Fibroblast of mammary gland (primary cell): ENCODE measurements at regions not wholly inside any gene's neighbourhood (a gene's known extent, or its start where the extent isn't known, plus 50 kb on each side); places are given as distances from the start of the nearest gene placed in this dataset.

Experiments
- DNase-seq: peaks from one replicate; pipeline ENCODE4 v3.0.0-alpha.2; 2010; ENCODE audit warnings: low read depth
- H3K4me3 ChIP-seq: 2 replicates; pipeline ENCODE4 v1.5.1; 2011; ENCODE audit warnings: low read depth, mild to moderate bottlenecking, low read length, moderate library complexity; ENCODE audit not compliant: control insufficient read depth
- TF ChIP-seq, protein P1 (sequence below): conservative IDR thresholded peaks from 2 replicates; pipeline ENCODE4 v1.5.1; 2011; ENCODE audit warnings: low read depth, low read length, inconsistent platforms; ENCODE audit not compliant: control insufficient read depth, insufficient read depth

GRCh38 chr18:61738488-61738887 is 154.3 kb downstream of the RNF152 start:
- H3K4me3 ChIP-seq: no peak overlapping the region
- DNase-seq: peak; percentile 65
- TF ChIP-seq, protein P1, sequence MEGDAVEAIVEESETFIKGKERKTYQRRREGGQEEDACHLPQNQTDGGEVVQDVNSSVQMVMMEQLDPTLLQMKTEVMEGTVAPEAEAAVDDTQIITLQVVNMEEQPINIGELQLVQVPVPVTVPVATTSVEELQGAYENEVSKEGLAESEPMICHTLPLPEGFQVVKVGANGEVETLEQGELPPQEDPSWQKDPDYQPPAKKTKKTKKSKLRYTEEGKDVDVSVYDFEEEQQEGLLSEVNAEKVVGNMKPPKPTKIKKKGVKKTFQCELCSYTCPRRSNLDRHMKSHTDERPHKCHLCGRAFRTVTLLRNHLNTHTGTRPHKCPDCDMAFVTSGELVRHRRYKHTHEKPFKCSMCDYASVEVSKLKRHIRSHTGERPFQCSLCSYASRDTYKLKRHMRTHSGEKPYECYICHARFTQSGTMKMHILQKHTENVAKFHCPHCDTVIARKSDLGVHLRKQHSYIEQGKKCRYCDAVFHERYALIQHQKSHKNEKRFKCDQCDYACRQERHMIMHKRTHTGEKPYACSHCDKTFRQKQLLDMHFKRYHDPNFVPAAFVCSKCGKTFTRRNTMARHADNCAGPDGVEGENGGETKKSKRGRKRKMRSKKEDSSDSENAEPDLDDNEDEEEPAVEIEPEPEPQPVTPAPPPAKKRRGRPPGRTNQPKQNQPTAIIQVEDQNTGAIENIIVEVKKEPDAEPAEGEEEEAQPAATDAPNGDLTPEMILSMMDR: no peak

DNA sequence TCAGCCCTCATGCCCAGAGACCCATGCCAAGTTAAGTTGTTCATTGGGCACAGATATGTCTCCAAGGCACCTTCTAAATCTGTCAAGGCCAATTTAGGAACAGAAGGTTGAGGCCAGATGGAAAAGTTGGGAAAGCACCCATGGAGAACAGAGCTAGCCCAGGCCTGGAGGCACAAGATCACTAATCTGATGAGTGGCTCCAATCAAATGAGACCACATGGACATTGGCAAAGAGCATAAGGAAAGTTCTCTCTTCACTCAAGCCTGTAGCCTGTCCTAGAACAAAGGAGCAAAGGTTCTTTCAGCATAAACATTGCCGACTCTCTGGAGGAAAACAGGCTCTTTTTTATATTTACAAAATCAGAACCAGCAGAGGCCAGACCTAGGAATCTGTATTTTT is 154.8 kb downstream of the RNF152 start:
- peak; percentile 41 for DNase-seq
- TF ChIP-seq, protein P1: no peak
- no peak overlapping the region for H3K4me3 ChIP-seq

DNA sequence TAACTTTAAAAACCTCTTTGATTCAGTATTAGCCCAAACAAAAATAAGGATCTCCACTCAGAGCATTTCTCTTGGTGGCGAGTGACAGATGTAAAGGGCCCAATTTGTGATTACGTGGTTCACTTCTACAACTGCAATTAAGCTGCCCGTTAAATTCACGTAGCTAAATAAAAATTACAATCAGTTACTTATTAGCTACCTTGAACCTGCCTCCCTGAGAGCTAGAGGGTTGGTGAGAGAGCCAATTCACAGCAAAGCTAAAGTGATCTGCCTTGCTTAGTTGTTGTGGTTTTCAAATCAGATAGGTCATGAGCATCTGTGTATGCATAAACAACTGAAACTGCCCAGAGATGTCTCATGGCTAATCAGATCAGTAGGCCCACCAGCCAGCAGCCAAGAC is 156.7 kb downstream of the RNF152 start:
- no peak for DNase-seq
- TF ChIP-seq, protein P1: no peak
- H3K4me3 ChIP-seq: no peak overlapping the region

GRCh38 chr18:61735564-61736102 is 157.2 kb downstream of the RNF152 start:
- no peak for DNase-seq
- H3K4me3 ChIP-seq: no peak overlapping the region
- TF ChIP-seq, protein P1: no peak

DNA sequence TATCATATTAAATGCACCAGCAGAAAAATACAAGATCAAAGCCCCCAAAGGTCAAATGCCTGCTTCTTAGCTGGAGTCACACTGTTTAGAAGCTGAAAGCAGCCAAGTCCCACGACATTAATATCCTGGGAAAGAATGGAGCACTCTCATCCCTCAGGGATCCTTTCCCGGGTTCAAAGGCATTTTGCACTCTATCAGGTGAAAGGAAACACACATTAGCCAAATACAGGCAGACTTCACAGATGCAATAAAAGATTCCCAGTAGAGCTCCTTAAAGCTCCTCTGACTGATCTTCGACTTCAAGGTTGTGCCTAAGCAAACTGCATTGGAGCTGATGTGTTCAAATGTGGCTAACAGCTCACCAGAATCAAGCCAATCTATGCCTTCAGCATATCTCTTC is 158.4 kb downstream of the RNF152 start:
- TF ChIP-seq, protein P1: no peak
- no peak overlapping the region for H3K4me3 ChIP-seq
- DNase-seq: peak; percentile 26

GRCh38 chr18:61732854-61733253 is 160.0 kb downstream of the RNF152 start:
- H3K4me3 ChIP-seq: no peak overlapping the region
- DNase-seq: peak; percentile 28
- TF ChIP-seq, protein P1: no peak

DNA sequence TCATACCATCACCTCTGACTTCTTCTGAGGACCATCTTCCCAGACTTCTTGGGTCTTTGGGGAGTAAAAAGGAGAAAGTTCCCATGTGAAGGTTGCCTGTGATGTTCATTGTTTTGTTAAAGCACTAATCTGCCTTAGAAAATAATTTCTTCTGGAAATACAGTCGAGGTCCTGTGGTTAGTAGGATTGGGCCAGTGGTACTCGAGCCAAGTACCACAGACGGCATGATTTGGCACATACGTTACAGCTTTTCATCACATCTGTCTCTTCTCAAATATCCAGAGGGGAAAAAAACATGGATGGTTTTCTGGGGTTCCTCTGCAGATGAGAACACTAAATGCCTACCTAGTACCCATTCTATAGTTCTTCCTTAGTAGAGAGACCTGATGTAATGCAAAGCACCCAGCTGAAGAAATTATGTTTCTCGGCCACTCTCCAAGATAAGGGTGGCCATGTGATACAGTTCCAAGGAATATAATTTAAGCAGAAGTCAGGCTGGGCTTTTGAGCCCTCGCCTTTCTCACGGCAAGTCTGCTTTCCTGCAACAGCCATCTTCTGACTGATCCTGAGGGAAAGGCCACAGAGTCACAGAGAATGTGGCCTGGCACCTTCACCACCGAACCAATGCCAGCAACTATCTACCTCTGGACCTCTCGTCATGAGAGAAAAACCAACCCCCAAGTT is 161.0 kb downstream of the RNF152 start:
- peak; percentile 74 for DNase-seq
- no peak overlapping the region for H3K4me3 ChIP-seq

More for the DNA sequence above, 161.0 kb downstream of the RNF152 start:
- TF ChIP-seq, protein P1: no peak
